ENCODE measurements at regions not wholly inside any gene's neighbourhood (a gene's known extent, or its start where the extent isn't known, plus 50 kb on each side); places are given as distances from the start of the nearest gene placed in this dataset.

DNA sequence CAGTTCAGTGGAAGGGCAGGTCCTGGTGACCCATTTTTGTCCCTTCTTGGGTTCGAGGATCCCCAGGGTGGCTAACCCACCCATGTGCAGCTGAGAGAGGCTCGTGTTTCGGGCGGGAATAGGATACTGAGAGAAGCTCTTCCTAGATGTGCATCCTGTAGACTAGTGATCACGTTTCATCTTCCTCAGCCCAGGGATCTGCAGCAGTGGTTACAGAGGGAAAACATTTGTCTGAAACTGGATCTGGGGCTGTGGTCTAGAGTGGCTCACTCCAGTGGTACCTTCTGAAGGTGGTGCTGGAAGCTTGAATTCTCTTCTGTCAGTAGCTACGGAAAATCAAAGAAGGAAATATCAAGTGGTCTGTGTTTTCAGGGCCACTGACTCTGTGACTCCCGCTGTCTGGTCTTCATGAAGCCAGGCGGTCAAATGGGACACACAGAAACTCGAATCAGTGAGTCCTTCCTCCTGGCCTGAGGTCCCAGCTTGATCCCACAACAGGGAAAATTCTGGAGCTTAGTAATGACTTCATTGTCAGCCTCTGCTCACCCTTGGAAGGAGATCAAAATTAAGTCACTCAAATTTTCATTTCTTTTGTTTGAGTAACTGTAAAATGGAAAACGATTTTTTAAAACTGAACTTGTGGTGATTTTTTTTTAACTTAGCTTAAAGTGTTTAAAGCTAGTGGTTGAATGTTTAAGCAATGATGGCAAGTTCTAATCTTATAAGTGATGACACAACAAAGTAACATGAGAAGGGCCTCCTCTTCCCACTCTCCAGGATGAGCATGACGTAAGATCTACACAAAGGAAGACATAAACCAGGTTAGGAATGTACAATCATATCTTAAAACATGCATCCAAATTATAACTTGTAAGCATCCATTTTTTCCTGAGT lies 469.3 kb upstream of the KLF6 start:
- DNase-seq (ENCODE audit: insufficient read length, low spot score) = no peak
- TF ChIP-seq PAX5 (IDR thresholded peaks at IDR 0.05; ENCODE audit: insufficient read depth, low read length, severe bottlenecking) (no peak), SPI1 (IDR thresholded peaks at IDR 0.05; ENCODE audit: low read depth, low read length) (no peak), POU2F2 (IDR thresholded peaks at IDR 0.05; ENCODE audit: low read depth, low read length) (no peak), POLR2AphosphoS5 (IDR thresholded peaks at IDR 0.05; ENCODE audit: low read depth, low read length) (no peak), POLR2A (IDR thresholded peaks at IDR 0.05; ENCODE audit: low read depth, low read length) (no peak), TAF1 (IDR thresholded peaks at IDR 0.05; ENCODE audit: low read depth, low read length) (no peak)
- FAIRE-seq = no peak

- FAIRE-seq = no peak
- no peak for TF ChIP-seq SPI1 (IDR thresholded peaks at IDR 0.05; ENCODE audit: low read depth, low read length)
- TF ChIP-seq POLR2AphosphoS5 (IDR thresholded peaks at IDR 0.05; ENCODE audit: low read depth, low read length) = no peak
- no peak for TF ChIP-seq TAF1 (IDR thresholded peaks at IDR 0.05; ENCODE audit: low read depth, low read length)
- no peak for TF ChIP-seq POLR2A (IDR thresholded peaks at IDR 0.05; ENCODE audit: low read depth, low read length)
- no peak for TF ChIP-seq PAX5 (IDR thresholded peaks at IDR 0.05; ENCODE audit: insufficient read depth, low read length, severe bottlenecking)
- no peak for TF ChIP-seq POU2F2 (IDR thresholded peaks at IDR 0.05; ENCODE audit: low read depth, low read length)
- no peak for DNase-seq (ENCODE audit: insufficient read length, low spot score)
Measured at GRCh38 chr10:4252701-4253100, 467.7 kb upstream of the KLF6 start.

DNA sequence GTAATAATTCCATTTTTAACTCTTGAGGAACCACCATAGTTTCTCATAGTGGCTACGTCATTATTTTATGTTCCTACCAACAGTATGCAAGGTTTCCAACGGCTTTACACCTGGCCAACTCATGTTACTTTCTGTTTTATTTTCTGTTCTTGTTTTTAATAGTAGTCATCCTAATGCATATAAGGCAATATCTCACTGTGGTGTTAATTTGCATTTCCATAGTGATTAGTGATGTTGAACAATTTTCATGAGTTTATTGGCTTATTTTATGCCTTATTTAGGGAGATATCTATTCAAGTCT lies 465.5 kb upstream of the KLF6 start:
- TF ChIP-seq POLR2A (IDR thresholded peaks at IDR 0.05; ENCODE audit: low read depth, low read length) (no peak), SPI1 (IDR thresholded peaks at IDR 0.05; ENCODE audit: low read depth, low read length) (no peak), POLR2AphosphoS5 (IDR thresholded peaks at IDR 0.05; ENCODE audit: low read depth, low read length) (no peak), TAF1 (IDR thresholded peaks at IDR 0.05; ENCODE audit: low read depth, low read length) (no peak), POU2F2 (IDR thresholded peaks at IDR 0.05; ENCODE audit: low read depth, low read length) (no peak), PAX5 (IDR thresholded peaks at IDR 0.05; ENCODE audit: insufficient read depth, low read length, severe bottlenecking) (no peak)
- no peak for FAIRE-seq
- no peak for DNase-seq (ENCODE audit: insufficient read length, low spot score)

- DNase-seq (ENCODE audit: insufficient read length, low spot score) (no peak), FAIRE-seq (no peak)
- TF ChIP-seq PAX5 (IDR thresholded peaks at IDR 0.05; ENCODE audit: insufficient read depth, low read length, severe bottlenecking) (no peak), POU2F2 (IDR thresholded peaks at IDR 0.05; ENCODE audit: low read depth, low read length) (no peak), POLR2AphosphoS5 (IDR thresholded peaks at IDR 0.05; ENCODE audit: low read depth, low read length) (no peak), POLR2A (IDR thresholded peaks at IDR 0.05; ENCODE audit: low read depth, low read length) (no peak), TAF1 (IDR thresholded peaks at IDR 0.05; ENCODE audit: low read depth, low read length) (no peak), SPI1 (IDR thresholded peaks at IDR 0.05; ENCODE audit: low read depth, low read length) (no peak)
Measured at GRCh38 chr10:4249841-4250586, 465.0 kb upstream of the KLF6 start.

GRCh38 chr10:4247379-4247778 lies 462.4 kb upstream of the KLF6 start:
- TF ChIP-seq TAF1 (IDR thresholded peaks at IDR 0.05; ENCODE audit: low read depth, low read length) (no peak), POU2F2 (IDR thresholded peaks at IDR 0.05; ENCODE audit: low read depth, low read length) (no peak), POLR2A (IDR thresholded peaks at IDR 0.05; ENCODE audit: low read depth, low read length) (no peak), POLR2AphosphoS5 (IDR thresholded peaks at IDR 0.05; ENCODE audit: low read depth, low read length) (no peak), SPI1 (IDR thresholded peaks at IDR 0.05; ENCODE audit: low read depth, low read length) (no peak), PAX5 (IDR thresholded peaks at IDR 0.05; ENCODE audit: insufficient read depth, low read length, severe bottlenecking) (no peak)
- DNase-seq (ENCODE audit: insufficient read length, low spot score) (no peak), FAIRE-seq (no peak)

- no peak for TF ChIP-seq POLR2AphosphoS5 (IDR thresholded peaks at IDR 0.05; ENCODE audit: low read depth, low read length)
- no peak for TF ChIP-seq TAF1 (IDR thresholded peaks at IDR 0.05; ENCODE audit: low read depth, low read length)
- TF ChIP-seq POLR2A (IDR thresholded peaks at IDR 0.05; ENCODE audit: low read depth, low read length) = no peak
- TF ChIP-seq POU2F2 (IDR thresholded peaks at IDR 0.05; ENCODE audit: low read depth, low read length) = no peak
- TF ChIP-seq PAX5 (IDR thresholded peaks at IDR 0.05; ENCODE audit: insufficient read depth, low read length, severe bottlenecking) = no peak
- no peak for TF ChIP-seq SPI1 (IDR thresholded peaks at IDR 0.05; ENCODE audit: low read depth, low read length)
- FAIRE-seq (no peak), DNase-seq (ENCODE audit: insufficient read length, low spot score) (no peak)
Measured at GRCh38 chr10:4246881-4247358, 461.9 kb upstream of the KLF6 start.

GRCh38 chr10:4243651-4244050 lies 458.6 kb upstream of the KLF6 start:
- FAIRE-seq (no peak), DNase-seq (ENCODE audit: insufficient read length, low spot score) (no peak)
- TF ChIP-seq POU2F2 (IDR thresholded peaks at IDR 0.05; ENCODE audit: low read depth, low read length) = no peak
- no peak for TF ChIP-seq POLR2A (IDR thresholded peaks at IDR 0.05; ENCODE audit: low read depth, low read length)
- TF ChIP-seq SPI1 (IDR thresholded peaks at IDR 0.05; ENCODE audit: low read depth, low read length) = no peak
- no peak for TF ChIP-seq PAX5 (IDR thresholded peaks at IDR 0.05; ENCODE audit: insufficient read depth, low read length, severe bottlenecking)

- FAIRE-seq (no peak), DNase-seq (ENCODE audit: insufficient read length, low spot score) (no peak)
Measured at GRCh38 chr10:4243169-4243568, 458.2 kb upstream of the KLF6 start.

GRCh38 chr10:4242561-4243035 lies 457.6 kb upstream of the KLF6 start:
- FAIRE-seq = no peak
- DNase-seq (ENCODE audit: insufficient read length, low spot score) = no peak
- no peak for TF ChIP-seq PAX5 (IDR thresholded peaks at IDR 0.05; ENCODE audit: insufficient read depth, low read length, severe bottlenecking)
- no peak for TF ChIP-seq POU2F2 (IDR thresholded peaks at IDR 0.05; ENCODE audit: low read depth, low read length)
- TF ChIP-seq TAF1 (IDR thresholded peaks at IDR 0.05; ENCODE audit: low read depth, low read length) = no peak
- no peak for TF ChIP-seq POLR2AphosphoS5 (IDR thresholded peaks at IDR 0.05; ENCODE audit: low read depth, low read length)
- no peak for TF ChIP-seq POLR2A (IDR thresholded peaks at IDR 0.05; ENCODE audit: low read depth, low read length)
- no peak for TF ChIP-seq SPI1 (IDR thresholded peaks at IDR 0.05; ENCODE audit: low read depth, low read length)

More at GRCh38 chr10:4243169-4243568, 458.2 kb upstream of the KLF6 start:
- no peak for TF ChIP-seq POLR2AphosphoS5 (IDR thresholded peaks at IDR 0.05; ENCODE audit: low read depth, low read length)
- TF ChIP-seq POU2F2 (IDR thresholded peaks at IDR 0.05; ENCODE audit: low read depth, low read length) = no peak
- no peak for TF ChIP-seq TAF1 (IDR thresholded peaks at IDR 0.05; ENCODE audit: low read depth, low read length)
- no peak for TF ChIP-seq POLR2A (IDR thresholded peaks at IDR 0.05; ENCODE audit: low read depth, low read length)
- TF ChIP-seq PAX5 (IDR thresholded peaks at IDR 0.05; ENCODE audit: insufficient read depth, low read length, severe bottlenecking) = no peak
